ENCODE measurements at regions not wholly inside any gene's neighbourhood (a gene's known extent, or its start where the extent isn't known, plus 50 kb on each side); places are given as distances from the start of the nearest gene placed in this dataset.

GRCh38 chr15:35616498-35617271 is 70.7 kb upstream of the DPH6 start:
- Histone ChIP-seq H3K36me3 (ENCODE audit: control insufficient read depth, insufficient read depth, low read length) (no peaks in the 10 kb centered on the region), H3K4me3 (ENCODE audit: low read depth, low read length) (no peak overlapping the region), H3K27me3 (ENCODE audit: control insufficient read depth, insufficient read depth, low read length) (no peaks in the 10 kb centered on the region)
- TF ChIP-seq, protein P1, sequence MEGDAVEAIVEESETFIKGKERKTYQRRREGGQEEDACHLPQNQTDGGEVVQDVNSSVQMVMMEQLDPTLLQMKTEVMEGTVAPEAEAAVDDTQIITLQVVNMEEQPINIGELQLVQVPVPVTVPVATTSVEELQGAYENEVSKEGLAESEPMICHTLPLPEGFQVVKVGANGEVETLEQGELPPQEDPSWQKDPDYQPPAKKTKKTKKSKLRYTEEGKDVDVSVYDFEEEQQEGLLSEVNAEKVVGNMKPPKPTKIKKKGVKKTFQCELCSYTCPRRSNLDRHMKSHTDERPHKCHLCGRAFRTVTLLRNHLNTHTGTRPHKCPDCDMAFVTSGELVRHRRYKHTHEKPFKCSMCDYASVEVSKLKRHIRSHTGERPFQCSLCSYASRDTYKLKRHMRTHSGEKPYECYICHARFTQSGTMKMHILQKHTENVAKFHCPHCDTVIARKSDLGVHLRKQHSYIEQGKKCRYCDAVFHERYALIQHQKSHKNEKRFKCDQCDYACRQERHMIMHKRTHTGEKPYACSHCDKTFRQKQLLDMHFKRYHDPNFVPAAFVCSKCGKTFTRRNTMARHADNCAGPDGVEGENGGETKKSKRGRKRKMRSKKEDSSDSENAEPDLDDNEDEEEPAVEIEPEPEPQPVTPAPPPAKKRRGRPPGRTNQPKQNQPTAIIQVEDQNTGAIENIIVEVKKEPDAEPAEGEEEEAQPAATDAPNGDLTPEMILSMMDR (IDR thresholded peaks at IDR 0.05; ENCODE audit: insufficient read depth, low read length, poor library complexity, severe bottlenecking): no peak
- no peak for DNase-seq (ENCODE audit: low read depth)

DNA sequence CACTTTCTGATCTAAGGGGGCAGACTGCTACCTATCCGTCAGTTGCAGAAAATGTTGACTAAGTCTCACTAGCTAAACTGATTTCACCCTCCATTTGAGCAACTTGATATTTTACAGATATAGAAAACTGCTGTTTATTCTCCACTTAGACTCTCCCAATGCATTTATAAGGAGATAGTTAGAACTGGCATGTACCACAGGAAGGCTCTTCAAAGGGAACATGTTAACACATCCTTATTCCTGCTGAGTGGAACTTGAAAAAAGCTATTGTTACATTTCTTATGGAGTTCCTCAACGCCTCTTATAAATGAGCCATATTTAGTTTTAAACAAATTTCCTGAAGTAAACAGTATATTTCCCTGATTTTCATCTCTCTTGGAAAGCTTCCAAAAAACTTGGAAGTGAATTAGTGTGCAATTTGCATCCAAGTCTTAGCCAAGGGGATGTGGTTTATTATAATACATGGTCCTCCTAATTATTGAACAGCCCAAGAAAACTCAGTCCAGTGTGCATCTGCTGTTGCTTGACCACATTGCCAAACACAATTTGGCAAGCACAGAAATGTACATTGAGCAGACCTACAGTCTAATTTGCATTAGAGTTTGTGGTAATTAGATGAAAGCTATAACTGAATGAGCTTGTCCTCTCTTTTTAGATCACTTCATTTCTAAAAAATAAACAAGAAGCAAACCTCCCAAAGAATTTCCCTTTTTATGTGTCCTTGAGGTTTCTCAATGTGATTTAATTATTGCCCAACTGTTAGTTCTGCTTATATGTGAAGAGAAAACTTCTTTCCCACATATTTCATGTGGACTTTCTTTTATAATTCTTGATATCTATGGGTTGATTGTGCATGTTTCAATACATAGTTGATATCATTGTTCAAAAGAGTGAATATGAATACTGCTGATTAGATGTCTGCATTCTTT is 72.6 kb upstream of the DPH6 start:
- Histone ChIP-seq H3K27me3 (ENCODE audit: control insufficient read depth, insufficient read depth, low read length) (no peaks in the 10 kb centered on the region), H3K36me3 (ENCODE audit: control insufficient read depth, insufficient read depth, low read length) (no peaks in the 10 kb centered on the region), H3K4me3 (ENCODE audit: low read depth, low read length) (no peak overlapping the region)
- DNase-seq (ENCODE audit: low read depth): no peak
- TF ChIP-seq, protein P1 (IDR thresholded peaks at IDR 0.05; ENCODE audit: insufficient read depth, low read length, poor library complexity, severe bottlenecking): no peak

DNA sequence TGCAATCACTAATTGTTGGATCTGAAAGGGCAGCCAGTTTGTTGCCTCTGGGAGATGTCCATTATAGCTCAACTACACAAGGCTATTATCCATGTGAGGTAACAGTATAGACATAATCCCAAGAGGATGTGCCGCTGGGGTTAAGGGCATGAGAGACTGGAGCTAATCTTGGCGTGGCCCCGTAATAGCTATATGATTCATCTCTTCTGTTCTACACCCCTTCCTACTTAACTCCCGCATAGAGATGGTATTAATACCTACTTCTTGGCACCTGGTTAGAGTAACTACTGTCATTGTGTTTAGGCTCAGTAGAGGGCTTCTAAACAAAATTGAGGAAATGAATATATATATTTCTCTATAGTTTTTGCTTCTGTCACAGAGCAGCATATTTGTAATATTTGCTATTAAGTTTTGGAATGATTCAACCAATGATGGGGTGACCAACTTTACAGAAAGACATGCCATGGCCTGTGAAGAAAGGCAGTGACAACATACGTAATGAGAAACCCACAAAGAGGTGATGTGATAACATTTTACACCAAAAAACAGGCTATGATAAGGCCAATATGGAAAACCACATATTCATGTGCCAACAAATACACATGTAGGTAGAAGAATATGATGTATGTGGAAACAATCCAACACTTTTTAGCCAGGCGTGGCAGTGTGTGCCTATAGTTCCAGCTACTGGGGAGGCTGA is 76.8 kb upstream of the DPH6 start:
- Histone ChIP-seq H3K36me3 (ENCODE audit: control insufficient read depth, insufficient read depth, low read length) (no peaks in the 10 kb centered on the region), H3K27me3 (ENCODE audit: control insufficient read depth, insufficient read depth, low read length) (no peaks in the 10 kb centered on the region), H3K4me3 (ENCODE audit: low read depth, low read length) (no peak overlapping the region)
- TF ChIP-seq, protein P1 (IDR thresholded peaks at IDR 0.05; ENCODE audit: insufficient read depth, low read length, poor library complexity, severe bottlenecking): no peak
- no peak for DNase-seq (ENCODE audit: low read depth)

GRCh38 chr15:35624881-35625280 is 78.9 kb upstream of the DPH6 start:
- TF ChIP-seq, protein P1 (IDR thresholded peaks at IDR 0.05; ENCODE audit: insufficient read depth, low read length, poor library complexity, severe bottlenecking): no peak
- no peaks in the 10 kb centered on the region for H3K27me3 ChIP-seq (ENCODE audit: control insufficient read depth, insufficient read depth, low read length)
- DNase-seq (ENCODE audit: low read depth): peak; percentile 32
- H3K4me3 ChIP-seq (ENCODE audit: low read depth, low read length): no peak overlapping the region
- no peaks in the 10 kb centered on the region for H3K36me3 ChIP-seq (ENCODE audit: control insufficient read depth, insufficient read depth, low read length)

DNA sequence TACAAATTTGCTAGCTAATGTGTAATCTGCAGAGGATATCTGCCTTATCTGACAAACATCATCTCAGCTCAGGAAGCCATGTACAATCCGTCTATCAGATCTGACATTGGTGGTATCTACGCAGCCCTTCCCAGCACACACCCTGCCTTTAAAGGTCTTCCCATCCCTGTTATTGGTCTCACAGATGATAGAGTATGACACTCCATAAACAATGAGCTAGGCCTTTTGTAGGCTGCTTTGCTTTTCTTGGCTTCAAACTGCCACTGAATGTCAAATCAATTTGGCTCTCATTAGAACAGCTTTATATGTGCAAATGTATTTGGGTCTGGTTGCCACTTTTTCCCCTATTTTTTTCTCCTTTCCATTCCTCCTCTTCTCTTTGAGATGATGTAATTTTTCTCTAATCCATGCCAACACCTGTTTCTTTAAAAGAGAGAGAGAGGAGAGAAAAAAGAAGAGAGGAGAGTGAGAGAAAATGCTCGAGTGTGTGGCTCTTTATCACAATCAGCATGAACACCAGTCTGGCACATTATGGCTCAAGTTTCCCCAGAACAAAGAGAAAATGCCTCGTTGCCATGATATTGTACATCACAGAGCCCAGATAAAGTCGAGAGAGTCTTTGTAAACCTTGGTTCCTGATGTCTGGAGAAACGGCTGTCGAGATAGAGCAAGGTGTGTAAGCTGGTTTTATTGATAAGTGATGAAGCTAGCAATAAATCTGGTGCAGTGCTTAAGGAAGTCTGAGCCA is 80.8 kb upstream of the DPH6 start:
- no peaks in the 10 kb centered on the region for H3K36me3 ChIP-seq (ENCODE audit: control insufficient read depth, insufficient read depth, low read length)
- no peak for DNase-seq (ENCODE audit: low read depth)
- no peak overlapping the region for H3K4me3 ChIP-seq (ENCODE audit: low read depth, low read length)
- TF ChIP-seq, protein P1 (IDR thresholded peaks at IDR 0.05; ENCODE audit: insufficient read depth, low read length, poor library complexity, severe bottlenecking): no peak
- no peaks in the 10 kb centered on the region for H3K27me3 ChIP-seq (ENCODE audit: control insufficient read depth, insufficient read depth, low read length)
